ENCODE measurements at regions not wholly inside any gene's neighbourhood (a gene's known extent, or its start where the extent isn't known, plus 50 kb on each side); places are given as distances from the start of the nearest gene placed in this dataset.
"Not testable (repeated sequence)": the region's sequence is repeated elsewhere in the genome, so short reads cannot be mapped to it uniquely, and the experiment has no call there.

DNA sequence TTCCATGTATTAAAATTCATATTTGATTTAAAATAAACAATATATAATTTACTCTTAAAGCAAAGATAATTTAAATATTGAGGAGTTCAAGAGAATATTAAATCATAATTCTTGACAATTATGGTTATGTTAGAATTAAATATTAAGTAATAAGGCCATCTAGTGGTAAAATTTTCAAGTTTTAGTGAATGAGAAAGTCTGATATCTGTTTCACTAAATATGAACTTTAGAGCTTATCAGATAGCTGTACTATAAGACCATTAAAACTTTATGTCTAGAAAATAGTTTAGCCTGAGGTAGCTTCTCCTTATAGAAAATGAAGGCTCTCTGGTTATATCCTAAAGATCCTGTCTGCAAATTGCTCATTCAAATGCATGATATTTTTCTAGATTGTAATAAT lies 152.1 kb upstream of the PRSS12 start:
- DNase-seq: peak; percentile 0

DNA sequence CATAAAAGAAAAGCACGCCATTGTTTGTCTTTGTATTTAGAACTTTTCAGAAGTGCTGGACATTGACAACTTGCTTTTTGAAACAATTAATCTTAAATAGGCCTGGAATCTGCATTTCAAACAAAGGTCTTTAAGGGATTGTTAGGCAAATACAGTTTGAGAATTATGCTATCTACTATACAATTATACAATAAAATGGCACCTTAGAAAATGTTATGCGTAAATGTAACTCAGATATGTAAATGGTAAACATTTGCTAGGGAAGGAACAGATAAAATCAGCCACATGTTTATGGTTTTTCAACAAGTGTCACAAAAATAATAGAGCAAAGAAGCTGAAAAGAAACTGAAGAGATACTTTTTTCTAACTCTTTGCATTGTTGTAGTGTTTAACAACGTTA lies 152.7 kb upstream of the PRSS12 start:
- DNase-seq: not testable (repeated sequence)

DNA sequence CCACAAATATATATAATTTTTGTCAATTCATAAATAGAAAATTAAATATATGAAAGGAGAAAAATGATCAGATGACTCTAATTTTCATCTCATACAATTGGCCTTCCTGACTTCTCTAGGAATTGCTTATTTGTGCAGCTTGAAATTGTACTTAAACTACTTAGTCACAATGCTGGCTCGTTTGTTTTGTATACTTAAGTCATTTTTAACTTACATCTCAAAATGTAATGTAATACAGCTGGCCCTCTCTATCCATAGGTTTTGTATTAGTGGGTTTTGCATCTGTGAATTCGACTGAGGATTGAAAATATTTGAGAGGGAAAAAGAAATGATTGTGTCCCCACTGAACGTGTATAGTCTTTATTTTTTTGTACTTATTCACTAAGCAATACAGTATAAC lies 160.1 kb upstream of the PRSS12 start:
- DNase-seq: not testable (repeated sequence)

DNA sequence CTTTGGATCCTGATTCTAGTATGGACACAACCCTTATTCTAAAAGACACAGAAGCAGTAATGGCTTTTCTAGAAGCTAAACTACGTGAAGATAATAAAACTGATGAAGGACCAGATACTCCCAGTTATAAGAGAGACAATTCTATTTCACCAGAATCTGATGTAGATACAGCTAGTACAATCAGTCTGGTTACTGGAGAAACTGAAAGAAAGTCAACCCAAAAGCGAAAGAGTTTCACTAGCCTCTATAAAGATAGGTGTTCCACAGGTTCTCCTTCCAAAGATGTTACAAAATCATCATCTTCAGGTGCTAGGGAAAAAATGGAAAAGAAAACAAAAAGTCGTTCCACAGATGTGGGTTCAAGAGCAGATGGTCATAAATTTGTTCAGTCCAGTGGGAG lies 161.5 kb upstream of the PRSS12 start:
- DNase-seq: not testable (repeated sequence)

DNA sequence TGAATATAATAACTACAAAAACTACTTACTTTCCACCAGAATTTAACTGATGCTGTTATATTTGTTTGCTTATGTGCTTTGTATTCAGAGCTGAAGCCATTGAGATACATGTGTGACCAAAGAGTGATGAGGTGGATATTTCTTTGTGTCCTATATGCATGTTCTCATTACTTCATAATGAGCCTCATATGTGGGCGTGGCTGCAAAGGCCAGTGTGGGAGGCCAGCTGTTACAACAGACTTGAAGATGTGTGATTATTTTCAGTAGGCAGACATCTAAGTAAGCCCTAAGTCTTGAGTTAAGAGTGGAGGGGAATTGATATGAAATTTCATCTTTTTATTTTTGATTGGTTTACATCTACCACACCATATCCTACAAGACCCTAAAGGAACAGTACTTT lies 163.3 kb upstream of the PRSS12 start:
- peak; percentile 0 for DNase-seq

DNA sequence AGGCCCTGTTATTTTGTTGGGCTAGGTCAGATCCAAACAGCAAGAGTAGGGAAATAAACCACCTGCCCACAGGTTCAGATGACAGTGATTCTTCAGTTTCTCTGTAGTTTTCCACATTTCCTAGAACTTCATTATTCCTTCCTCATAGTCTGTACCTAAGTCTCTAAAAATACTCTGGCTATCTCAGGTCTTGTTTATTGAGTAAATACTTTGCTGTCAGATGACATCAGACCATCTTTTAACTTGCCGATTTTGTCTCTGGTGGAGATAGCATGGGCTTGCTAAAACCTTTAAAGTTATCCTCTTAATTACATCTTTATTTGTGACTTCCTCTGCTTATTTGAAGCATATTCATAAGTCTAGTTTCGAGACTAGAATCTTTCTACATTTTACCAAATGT lies 155.1 kb upstream of the METTL14 start:
- not testable (repeated sequence) for DNase-seq

DNA sequence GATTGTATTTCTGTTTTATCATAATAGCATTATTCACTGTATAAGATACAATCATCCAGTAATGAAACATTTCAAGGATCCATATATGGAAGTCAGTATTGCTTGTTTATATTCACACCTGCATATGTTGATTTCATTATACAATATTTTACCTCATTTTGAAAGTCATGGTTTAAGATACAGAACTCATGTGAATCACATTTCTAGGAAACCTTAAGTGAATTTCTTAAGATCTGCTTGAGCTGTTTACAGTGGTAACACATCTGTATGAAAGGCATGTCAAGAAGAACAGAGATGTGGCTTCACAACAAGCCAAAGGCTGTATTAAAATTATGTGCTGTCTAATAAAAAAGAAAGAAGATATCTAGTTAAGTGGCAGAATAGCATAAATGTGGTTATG lies 153.2 kb upstream of the METTL14 start:
- DNase-seq: not testable (repeated sequence)

DNA sequence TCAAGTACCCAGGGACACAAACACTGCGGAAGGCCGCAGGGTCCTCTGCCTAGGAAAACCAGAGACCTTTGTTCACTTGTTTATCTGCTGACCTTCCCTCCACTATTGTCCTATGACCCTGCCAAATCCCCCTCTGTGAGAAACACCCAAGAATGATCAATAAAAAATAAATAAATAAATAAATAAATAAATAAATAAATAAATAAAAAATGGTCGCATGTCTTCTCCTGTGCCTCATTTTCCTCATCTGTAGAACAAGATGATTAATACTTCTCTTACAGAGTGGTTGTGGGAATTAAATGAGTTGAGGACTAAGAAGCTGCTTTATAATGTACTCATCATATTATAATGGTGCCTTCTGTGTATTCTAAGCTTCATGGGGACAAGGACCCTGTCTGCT lies 149.4 kb upstream of the METTL14 start:
- not testable (repeated sequence) for DNase-seq

DNA sequence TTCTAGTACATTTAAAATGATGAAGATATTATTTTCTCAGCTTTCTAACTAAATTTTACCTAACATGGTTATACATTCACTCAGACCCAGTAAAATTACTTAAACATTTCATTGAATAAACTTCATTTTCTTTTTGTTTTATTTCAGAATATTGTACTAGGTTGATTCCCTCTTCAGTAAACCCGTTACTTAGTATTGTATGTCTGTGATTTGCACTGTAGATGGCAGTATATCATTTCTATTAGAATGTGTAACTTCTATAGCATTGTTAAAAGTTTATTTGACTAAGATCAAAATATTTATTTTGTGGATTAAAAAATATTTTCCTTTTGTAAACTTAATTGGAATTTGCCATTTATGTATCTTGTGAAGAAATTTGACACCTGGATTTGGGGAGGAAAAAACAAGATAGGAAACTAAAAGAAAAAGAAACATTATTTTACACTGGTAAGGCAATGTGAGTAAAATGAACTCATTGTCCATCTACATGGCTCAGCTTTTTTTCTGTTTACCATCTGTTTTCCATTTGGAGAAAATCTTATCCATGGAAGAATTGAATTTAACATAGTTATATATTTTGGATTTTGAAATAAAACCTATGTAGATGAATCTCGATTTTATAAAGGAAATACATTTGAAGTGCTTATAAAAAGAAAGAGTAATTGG lies 145.6 kb upstream of the METTL14 start:
- DNase-seq: peak; percentile 27

DNA sequence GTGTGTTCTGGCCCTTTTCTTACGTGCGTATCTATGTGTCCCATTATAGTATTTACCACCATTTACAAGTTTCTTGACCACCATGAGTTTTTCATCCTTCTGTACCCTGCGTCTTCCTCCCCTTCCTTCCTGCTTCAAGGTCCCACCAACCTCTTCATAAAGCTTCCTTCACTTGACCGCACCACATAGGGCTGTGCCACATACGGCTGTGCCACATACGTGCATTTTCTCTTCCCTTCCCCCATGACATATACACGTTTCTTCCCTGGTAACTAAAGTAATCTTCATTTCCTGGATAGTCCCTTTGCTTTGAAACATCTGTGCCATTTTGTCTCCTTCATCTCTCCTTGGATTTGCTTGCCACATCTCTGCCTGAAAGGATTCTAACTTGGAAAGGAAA lies 128.6 kb upstream of the METTL14 start:
- not testable (repeated sequence) for DNase-seq

DNA sequence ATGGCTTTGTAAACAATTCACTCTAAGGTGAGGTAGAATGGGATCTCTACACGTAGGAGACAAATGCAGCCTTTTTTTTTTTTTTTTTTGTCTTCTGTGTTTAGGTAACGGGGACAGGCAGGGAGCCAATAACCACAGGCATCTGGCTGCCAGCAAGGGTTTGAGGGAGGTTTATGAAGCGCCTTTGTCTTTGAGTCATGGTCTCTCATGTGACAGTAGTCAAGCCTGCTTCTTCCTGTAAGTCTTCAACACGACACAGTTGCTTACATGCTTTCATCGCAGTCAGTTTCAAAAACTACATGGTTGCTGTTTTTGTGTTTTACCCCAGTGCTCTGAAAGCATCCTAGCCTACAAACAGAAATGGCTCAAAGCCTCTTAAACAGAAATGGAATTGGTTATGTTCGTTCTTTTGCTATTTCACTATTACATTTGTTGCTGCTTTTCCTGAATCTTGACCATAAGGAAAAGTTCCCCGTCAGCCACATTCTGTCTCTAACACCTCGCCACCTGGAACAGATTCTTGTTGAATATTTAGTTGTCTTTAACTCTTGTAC lies 127.8 kb upstream of the METTL14 start:
- DNase-seq: peak; percentile 81

DNA sequence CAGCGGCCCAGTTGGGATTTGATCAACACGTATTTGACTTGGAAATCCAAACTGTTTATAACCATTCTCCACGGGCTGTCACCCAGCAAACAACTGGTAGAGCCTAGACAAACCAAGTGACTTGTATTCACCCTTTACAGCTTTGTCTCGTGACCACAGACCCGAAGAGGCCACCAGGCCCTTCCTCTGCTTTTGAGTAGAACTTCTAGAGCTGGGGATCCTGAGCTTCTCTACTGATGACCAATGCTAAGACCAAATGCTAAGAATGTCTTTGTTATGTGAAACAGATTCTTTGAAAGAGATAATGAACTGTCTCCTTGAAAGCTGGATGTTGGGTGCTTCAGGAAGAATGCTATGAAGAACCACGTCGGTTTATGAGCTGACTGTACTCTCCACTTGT lies 127.0 kb upstream of the METTL14 start:
- DNase-seq: not testable (repeated sequence)

DNA sequence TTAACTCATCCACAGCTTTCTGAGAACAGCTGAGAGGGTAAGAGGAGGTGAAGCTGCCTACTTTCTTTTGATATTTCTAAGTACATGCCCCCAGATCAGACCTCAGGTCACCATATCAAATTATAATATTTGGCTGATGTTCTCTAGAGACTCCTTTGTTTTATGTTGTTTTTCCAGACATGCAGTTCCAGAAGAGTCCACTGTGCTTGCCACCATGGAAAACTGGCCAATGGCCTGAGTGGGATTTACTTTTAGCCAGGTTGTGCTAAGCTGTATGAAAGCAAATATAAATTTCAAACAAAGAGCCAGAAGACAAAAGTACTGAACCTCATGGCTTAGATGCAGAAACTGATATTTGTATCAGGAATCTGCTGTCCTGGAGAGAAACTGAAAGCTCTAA lies 123.6 kb upstream of the METTL14 start:
- DNase-seq: not testable (repeated sequence)

DNA sequence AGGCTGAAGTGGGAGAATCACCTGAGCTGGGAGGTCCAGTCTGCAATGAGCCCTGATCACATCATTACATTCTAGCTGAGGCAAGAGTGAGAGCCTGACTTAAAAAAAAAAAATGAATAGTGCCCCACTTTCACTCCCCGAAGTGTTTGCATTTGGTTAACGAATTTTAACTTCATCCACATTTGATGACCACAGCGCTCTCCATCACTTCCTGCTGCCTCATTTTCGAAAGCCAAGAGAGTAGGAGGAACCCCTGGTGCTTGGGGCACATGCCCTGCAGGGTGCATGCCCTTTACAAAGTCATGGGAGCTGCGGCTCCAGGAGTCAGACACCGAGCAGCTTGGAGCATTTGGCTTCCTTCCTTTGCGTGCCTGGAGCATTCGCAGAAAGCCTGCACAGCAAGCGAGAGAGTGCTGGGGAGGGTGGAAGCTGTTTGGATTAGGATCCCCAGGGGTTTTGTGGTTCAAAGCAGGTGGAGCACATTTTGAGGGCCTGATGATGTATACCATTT lies 119.1 kb upstream of the METTL14 start:
- peak; percentile 74 for DNase-seq

DNA sequence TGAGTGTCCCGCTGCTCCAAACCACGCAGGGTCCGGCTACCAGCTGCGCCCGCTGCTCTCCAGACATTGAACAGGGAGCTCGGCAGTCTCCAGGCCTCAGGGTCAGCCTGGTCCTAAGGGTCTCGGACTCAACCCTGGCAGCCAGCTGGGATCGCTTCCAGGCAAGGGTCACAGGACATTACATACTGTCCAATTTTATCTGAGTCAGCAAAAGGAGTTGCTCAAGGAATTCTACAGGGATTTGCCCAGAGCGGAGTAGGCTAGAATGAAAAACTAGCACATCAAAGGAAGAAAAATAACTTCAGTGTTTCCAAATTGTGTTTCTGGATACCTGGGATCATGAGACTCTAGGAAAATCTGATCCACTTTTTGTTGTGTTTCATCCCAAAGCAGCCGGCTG lies 112.2 kb upstream of the METTL14 start:
- DNase-seq: not testable (repeated sequence)

DNA sequence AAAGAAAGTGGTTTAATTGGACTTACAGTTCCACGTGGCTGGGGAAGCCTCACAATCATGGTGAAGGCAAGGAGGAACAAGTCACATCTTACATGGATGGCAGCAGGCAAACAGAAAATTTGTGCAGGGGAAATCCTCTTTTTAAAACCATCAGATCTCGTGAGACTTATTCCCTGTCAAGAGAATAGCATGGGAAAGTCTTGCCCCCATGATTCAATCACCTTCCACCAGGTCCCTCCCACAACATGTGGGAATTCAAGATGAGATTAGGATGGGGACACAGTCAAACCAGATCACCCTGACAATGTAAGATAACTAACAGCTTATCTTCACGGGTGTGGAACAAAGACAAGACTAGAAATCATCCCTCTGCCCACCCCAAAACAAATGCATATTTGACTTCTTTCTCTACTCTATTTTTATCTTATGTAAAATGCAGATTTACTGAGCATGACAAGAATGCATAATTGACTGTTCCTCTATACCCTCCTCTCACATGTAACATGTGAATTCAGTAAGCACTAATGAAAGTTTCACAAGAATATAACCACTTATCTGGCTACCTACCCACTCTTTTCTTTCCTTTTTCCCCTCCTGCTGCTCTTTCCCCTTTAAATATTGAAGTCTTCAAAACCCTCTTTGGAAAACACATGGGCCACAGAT lies 110.8 kb upstream of the METTL14 start:
- DNase-seq: not testable (repeated sequence)

DNA sequence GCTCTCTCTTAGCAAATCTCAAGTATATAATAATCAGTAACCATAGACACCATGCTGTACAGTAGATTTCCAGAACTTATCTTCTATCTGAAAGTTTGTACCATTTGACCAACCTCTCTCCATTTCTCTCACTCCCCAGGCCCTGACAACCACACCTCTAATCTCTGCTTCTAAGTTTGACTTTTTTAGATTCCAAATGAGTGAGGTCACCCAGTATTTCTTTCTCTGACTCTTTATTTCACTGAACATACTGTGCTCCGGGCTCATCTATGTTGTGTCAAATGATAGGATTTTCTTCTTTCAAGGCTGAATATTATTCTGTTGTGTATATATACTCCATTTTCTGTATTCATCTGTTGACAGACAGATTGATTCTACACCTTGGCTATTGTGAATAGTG lies 110.1 kb upstream of the METTL14 start:
- peak; percentile 51 for DNase-seq

DNA sequence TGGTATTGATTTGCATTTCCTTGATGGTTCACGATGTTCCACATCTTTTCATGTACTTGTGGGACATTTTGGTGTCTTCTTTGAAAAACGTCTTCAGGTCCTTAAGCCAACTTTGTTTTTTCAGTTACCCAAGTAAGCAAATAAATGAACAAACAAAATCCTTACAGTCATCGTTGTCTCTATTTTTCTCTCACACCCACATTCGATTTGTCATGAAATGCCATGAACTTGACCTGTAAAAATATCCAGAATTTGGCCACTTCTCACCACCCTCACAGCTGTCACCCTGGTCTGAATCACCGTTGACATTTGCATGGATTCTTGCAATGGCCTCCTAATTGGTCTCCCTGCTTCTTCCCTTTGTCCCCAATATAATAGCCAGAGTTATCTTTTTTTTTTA lies 109.5 kb upstream of the METTL14 start:
- DNase-seq: not testable (repeated sequence)

DNA sequence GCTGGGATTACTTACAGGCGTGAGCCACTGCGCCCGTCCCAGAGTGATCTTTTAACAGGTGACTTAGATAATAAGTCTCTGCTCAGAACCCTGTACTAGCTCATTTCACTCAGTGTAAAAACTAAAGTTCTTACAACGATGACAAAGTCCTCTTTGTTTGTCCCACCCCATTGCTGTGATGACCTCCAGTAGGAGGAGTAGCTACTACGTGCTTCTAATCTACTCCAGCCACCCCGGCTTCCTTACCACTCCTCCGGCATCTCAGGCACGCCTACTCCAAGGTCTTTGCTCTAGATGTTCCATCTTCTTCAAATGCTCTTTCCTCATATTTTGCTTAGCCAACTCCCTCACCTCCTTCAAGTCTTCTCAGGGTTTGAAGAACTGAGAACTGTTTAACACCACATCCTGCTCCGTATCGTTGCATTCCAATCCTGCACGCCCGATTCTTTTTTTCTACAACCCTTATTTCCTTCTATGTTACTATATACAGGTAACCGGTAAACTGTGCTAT lies 108.4 kb upstream of the METTL14 start:
- not testable (repeated sequence) for DNase-seq

DNA sequence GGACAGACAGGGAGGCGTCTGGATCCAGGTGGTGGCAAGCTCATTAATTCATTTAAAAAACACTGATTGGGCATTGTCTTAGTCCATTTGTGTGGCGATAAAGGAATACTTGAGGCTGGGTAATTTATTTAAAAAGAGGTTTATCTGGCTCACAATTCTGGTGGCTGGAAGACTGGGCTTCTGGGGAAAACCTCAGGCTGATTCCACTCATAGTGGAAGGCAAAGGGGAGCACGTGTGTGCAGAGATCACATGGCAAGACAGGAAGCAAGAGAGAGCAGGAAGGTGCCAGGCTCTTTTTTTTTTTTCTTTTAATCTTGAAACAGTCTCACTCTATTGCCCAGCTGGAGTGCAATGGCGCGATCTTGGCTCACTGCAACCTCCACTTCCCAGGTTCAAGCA lies 100.2 kb upstream of the METTL14 start:
- no peak for DNase-seq

DNA sequence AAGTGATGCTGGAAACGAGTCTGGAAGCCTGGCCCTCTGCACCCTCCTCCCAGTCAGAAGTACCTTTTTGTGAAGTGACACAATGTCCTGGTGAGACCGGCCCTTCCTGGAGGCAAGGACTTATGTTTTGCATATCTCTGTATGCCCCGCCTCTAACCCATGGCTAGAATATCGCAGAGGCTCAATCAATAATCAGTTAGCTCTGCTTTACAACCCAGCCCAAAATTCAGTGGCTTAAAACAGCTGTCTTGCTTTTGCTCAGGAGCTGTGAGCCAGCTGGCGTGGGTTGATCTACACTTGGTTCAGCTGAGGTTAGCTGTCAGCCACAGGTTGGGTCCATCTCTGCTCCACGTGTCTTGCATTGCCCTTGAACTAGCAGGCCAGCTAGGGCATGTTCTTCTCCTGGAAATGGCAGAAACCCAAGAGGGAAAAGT lies 98.8 kb upstream of the METTL14 start:
- no peak for DNase-seq

DNA sequence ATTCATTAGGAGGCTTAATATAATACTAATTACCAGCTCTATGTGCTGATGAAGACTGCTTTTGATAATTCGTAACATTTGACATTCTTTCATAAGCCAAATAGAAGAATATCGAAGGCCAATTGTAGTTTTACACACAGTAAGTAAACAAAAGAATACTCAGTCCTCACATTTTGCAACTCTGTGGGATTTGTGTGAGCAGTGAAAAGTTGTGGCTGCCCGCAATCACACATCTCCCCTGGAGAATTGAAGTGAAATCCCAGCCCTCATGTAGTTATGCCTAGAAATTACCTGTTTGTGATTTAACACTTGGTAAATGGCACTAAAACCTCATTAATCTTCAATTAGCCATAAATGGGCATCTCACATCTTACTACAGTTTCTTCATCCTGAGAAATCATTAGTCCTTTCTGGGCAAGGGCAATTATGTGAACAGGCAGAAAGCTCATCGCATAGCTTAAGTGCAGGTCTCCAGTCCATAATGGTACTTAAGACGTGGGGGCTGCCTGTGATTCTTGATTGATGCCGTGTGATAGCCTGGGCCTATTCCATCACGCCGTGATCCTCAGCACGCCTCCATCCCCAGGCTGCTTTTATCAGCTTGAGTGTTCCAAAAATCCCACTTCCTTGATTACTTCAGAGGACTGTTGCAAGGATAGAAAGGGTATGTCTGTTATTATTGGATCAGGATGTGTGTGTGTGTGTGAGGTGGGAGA lies 97.9 kb upstream of the METTL14 start:
- DNase-seq: no peak

DNA sequence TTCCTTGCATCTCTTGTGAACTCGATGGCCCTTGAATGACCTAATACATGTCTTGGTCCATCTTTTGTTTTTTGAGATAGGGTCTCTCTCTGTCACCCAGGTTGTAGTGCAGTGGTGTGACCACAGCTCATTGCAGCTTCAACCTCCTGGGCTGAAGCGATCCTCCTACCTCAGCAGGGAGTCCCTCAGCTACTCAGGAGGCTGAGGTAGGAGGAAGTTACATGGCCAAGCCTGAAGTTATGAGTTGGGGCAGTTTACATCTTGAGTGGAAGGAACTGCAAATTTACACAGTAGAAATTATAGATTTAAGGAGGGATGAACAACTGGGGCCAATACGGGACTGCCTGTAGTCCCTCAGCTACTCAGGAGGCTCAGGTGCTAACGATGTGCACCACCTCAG lies 97.2 kb upstream of the METTL14 start:
- no peak for DNase-seq

All from EL (cell line).